SK-N-MC (cell line): ENCODE measurements at regions not wholly inside any gene's neighbourhood (a gene's known extent, or its start where the extent isn't known, plus 50 kb on each side); places are given as distances from the start of the nearest gene placed in this dataset.

Source experiments
- EZH2 ChIP-seq: fragments of 200-600 bp; sonication (generic); IDR thresholded peaks from one replicate; pipeline ENCODE4 v1.6.1; 2017; ENCODE audit warnings: antibody characterized with exemption
- POLR2AphosphoS5 ChIP-seq: IDR thresholded peaks from 2 replicates; pipeline ENCODE4 v1.6.1; 2012; ENCODE audit warnings: mild to moderate bottlenecking, low read depth, low read length, borderline replicate concordance

- no peak for TF ChIP-seq POLR2AphosphoS5
- no peak for TF ChIP-seq EZH2
Measured at GRCh38 chr11:106608677-106609076, 409.6 kb downstream of the GUCY1A2 start.
